Stimulated activated naive B cell treated with anti-CD40 and anti-IgM and Interleukin-4, amounts not matched to agents 10 μg/mL and 1 μg/mL and 100 μg/mL, for 72 hours (primary cell): ENCODE measurements at regions not wholly inside any gene's neighbourhood (a gene's known extent, or its start where the extent isn't known, plus 50 kb on each side); places are given as distances from the start of the nearest gene placed in this dataset.

Source experiments
- ATAC-seq, 2 donors: fragments of 150-1000 bp; cut with Tn5 transposase; replicated peaks; 2 replicates each; pipeline ENCODE4 v1.10.0; 2021; ENCODE audit warnings: moderate library complexity in 1 of 2
- DNase-seq: peaks from one replicate; pipeline ENCODE4 v3.0.0; 2021
- H3K27ac Mint-ChIP-seq: one replicate; pipeline ENCODE4 v1.8.0; 2022; ENCODE audit warnings: mild to moderate bottlenecking, mixed read lengths
- H3K27me3 Mint-ChIP-seq, 2 donors: one replicate each; pipeline ENCODE4 v1.8.0; 2022; ENCODE audit warnings: mixed read lengths in 2 of 2
- H3K36me3 Mint-ChIP-seq, 2 donors: one replicate each; pipeline ENCODE4 v1.8.0; 2022; ENCODE audit warnings: mixed read lengths in 2 of 2, mild to moderate bottlenecking in 1 of 2
- H3K4me1 Mint-ChIP-seq, 2 donors: one replicate each; pipeline ENCODE4 v1.8.0; 2022; ENCODE audit warnings: mixed read lengths in 2 of 2, mild to moderate bottlenecking in 1 of 2
- H3K4me3 Mint-ChIP-seq, 2 donors: one replicate each; pipeline ENCODE4 v1.8.0; 2022; ENCODE audit warnings: mild to moderate bottlenecking in 2 of 2, mixed read lengths in 2 of 2, moderate library complexity in 1 of 2
- H3K9me3 Mint-ChIP-seq, 2 donors: one replicate each; pipeline ENCODE4 v1.8.0; 2022; ENCODE audit warnings: mixed read lengths in 2 of 2, mild to moderate bottlenecking in 1 of 2

DNA sequence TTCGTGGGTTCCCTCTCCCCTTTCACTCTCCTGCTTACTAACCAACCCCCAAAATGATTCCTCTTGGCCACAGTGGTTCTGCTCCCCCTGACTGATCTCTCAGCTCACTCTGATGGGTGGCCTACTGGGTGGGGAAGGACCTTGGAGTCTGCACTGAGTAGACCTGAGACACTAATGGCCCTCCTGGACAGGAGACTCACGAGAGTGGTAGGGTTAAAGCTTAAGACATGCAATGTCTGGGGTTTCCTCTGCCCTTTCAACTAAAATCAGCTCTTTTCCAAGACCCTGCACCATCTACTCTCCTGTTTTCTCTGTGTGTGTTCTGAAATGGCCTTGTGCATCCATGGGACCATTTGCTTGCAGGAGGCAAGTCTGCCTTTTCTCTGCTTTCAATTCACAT lies 631.4 kb downstream of the ACTR3B start:
- Mint-ChIP-seq H3K4me1 (no peaks in the 10 kb centered on the region), H3K4me3 (no peak overlapping the region), H3K36me3 (no peaks in the 10 kb centered on the region), H3K9me3 (peaks cover 21 to 22% of the 10 kb centered on the region in 2 donors), H3K27ac (no peak overlapping the region), H3K27me3 (no peaks in the 10 kb centered on the region)
- DNase-seq (no peak), ATAC-seq (no peak)

DNA sequence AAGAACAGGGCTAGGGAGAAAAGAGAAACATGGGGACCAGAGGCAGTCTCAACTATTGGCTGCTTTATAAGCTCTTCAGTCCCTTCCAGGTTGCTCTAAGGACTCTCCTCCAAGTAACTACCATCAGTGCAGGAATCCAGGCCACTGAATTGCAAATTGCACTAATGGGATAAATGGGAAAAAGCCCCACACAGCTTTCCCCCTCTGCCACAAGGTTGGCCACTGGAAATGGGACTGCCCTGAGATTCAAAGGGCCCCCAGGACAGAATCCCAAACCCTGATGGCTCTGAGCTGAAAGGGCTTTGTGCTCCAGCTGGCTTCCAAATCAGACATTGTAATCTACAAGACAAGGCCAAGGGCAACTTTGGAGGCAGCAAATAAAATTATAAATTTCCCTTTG lies 633.2 kb downstream of the ACTR3B start:
- DNase-seq (no peak), ATAC-seq (no peak)
- no peak overlapping the region for H3K27ac Mint-ChIP-seq
- H3K4me3 Mint-ChIP-seq: no peak overlapping the region
- H3K36me3 Mint-ChIP-seq: no peaks in the 10 kb centered on the region
- H3K9me3 Mint-ChIP-seq: peaks cover 17 to 20% of the 10 kb centered on the region in 2 donors
- no peaks in the 10 kb centered on the region for H3K27me3 Mint-ChIP-seq
- no peaks in the 10 kb centered on the region for H3K4me1 Mint-ChIP-seq

DNA sequence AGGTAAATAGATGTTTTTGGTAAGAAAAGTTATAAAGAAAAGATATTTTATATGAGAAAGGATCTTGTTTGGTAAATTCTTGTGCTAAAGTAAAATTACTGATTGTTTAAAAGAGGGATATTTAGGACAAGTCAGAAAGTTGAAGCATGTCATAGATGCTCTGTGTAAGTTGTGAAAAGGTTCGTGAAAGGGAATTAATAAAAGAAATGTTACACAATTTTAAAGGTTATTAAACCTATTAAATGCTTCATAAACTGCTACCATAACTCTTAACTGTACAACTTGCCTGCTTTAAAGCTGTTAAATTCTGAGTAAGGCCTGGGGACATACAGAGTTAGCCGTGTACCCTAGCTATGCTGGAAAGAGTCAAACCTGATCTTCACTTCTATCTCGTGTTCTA lies 634.1 kb downstream of the ACTR3B start:
- no peaks in the 10 kb centered on the region for H3K4me1 Mint-ChIP-seq
- ATAC-seq: no peak
- H3K27ac Mint-ChIP-seq: no peak overlapping the region
- DNase-seq: no peak
- H3K27me3 Mint-ChIP-seq: no peaks in the 10 kb centered on the region
- no peaks in the 10 kb centered on the region for H3K36me3 Mint-ChIP-seq
- H3K9me3 Mint-ChIP-seq: peaks cover 16 to 20% of the 10 kb centered on the region in 2 donors
- H3K4me3 Mint-ChIP-seq: no peak overlapping the region

DNA sequence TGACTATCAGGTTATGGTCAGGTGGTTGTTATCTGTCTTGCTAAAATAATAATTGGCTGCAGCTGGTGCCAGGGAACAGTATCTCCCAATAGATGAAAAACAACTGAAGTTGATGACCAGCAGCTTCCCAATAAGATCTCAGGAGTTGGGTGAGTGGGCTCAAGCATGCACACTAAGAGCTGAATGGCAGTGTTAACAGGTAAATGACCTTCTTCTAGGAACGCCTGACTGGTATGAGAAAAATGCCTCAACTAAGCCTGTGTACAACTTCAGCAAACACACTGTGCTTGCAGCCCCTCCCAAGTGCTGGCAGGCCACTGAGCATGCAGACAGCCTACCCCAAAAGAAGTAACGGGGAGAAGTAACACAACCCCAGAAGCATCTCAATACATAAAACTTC lies 636.9 kb downstream of the ACTR3B start:
- Mint-ChIP-seq H3K9me3 (peaks cover 7 to 9% of the 10 kb centered on the region in 2 donors), H3K36me3 (no peaks in the 10 kb centered on the region), H3K27ac (no peak overlapping the region), H3K27me3 (no peaks in the 10 kb centered on the region), H3K4me1 (no peaks in the 10 kb centered on the region), H3K4me3 (no peak overlapping the region)
- ATAC-seq (no peak), DNase-seq (no peak)

- H3K27me3 Mint-ChIP-seq: no peaks in the 10 kb centered on the region
- no peak overlapping the region for H3K4me3 Mint-ChIP-seq
- H3K4me1 Mint-ChIP-seq: no peaks in the 10 kb centered on the region
- H3K27ac Mint-ChIP-seq: no peak overlapping the region
- no peak for DNase-seq
- no peak for ATAC-seq
- no peaks in the 10 kb centered on the region for H3K36me3 Mint-ChIP-seq
- H3K9me3 Mint-ChIP-seq: peaks cover 4 to 11% of the 10 kb centered on the region in 2 donors
Measured at GRCh38 chr7:153397459-153397858, 637.9 kb downstream of the ACTR3B start.

DNA sequence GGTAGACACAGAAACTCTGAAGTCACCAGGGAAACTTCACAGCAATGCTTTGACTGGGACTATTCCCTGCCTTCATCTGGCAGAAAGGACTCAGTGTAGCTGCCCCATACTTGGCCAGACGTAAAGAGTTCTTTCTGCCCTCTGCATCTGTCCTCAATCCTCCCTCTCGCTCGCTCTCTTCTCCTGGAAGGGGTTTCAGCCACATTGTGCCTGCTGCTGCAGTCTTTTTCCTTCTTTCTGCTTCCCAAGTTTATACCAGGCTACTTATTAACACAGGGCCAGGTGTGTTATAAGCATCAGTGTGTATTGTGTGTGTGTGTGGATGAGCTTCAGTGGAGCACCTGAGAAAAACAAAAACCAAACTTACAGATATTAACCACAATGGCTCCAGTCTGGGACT lies 638.4 kb downstream of the ACTR3B start:
- DNase-seq (no peak), ATAC-seq (no peak)
- Mint-ChIP-seq H3K4me1 (no peaks in the 10 kb centered on the region), H3K36me3 (no peaks in the 10 kb centered on the region), H3K9me3 (peaks cover 6 to 11% of the 10 kb centered on the region in 2 donors), H3K27me3 (no peaks in the 10 kb centered on the region), H3K4me3 (no peak overlapping the region), H3K27ac (no peak overlapping the region)

- DNase-seq (no peak), ATAC-seq (no peak)
- Mint-ChIP-seq H3K27me3 (no peaks in the 10 kb centered on the region), H3K36me3 (no peaks in the 10 kb centered on the region), H3K4me3 (no peak overlapping the region), H3K9me3 (peaks cover 4 to 11% of the 10 kb centered on the region in 2 donors), H3K4me1 (no peaks in the 10 kb centered on the region), H3K27ac (no peak overlapping the region)
Measured at GRCh38 chr7:153398370-153398769, 638.8 kb downstream of the ACTR3B start.

- no peak overlapping the region for H3K4me3 Mint-ChIP-seq
- DNase-seq (no peak), ATAC-seq (no peak)
- no peaks in the 10 kb centered on the region for H3K4me1 Mint-ChIP-seq
- H3K27ac Mint-ChIP-seq: no peak overlapping the region
- no peaks in the 10 kb centered on the region for H3K27me3 Mint-ChIP-seq
- H3K9me3 Mint-ChIP-seq: peaks cover 3 to 6% of the 10 kb centered on the region in 2 donors
- no peaks in the 10 kb centered on the region for H3K36me3 Mint-ChIP-seq
Measured at GRCh38 chr7:153398789-153399553, 639.4 kb downstream of the ACTR3B start.

- no peak overlapping the region for H3K4me3 Mint-ChIP-seq
- no peaks in the 10 kb centered on the region for H3K4me1 Mint-ChIP-seq
- H3K9me3 Mint-ChIP-seq: peaks cover 2 to 4% of the 10 kb centered on the region in 2 donors
- DNase-seq (no peak), ATAC-seq (no peak)
- H3K36me3 Mint-ChIP-seq: no peaks in the 10 kb centered on the region
- no peaks in the 10 kb centered on the region for H3K27me3 Mint-ChIP-seq
- H3K27ac Mint-ChIP-seq: no peak overlapping the region
Measured at GRCh38 chr7:153399554-153399940, 640.0 kb downstream of the ACTR3B start.

GRCh38 chr7:153400735-153401593 lies 641.4 kb downstream of the ACTR3B start:
- Mint-ChIP-seq H3K27ac (no peak overlapping the region), H3K36me3 (no peaks in the 10 kb centered on the region), H3K9me3 (peaks cover 2 to 4% of the 10 kb centered on the region in 2 donors), H3K4me3 (no peak overlapping the region), H3K27me3 (no peaks in the 10 kb centered on the region), H3K4me1 (no peaks in the 10 kb centered on the region)
- no peak for DNase-seq
- ATAC-seq: no peak

GRCh38 chr7:153401795-153402720 lies 642.5 kb downstream of the ACTR3B start:
- no peaks in the 10 kb centered on the region for H3K36me3 Mint-ChIP-seq
- H3K4me3 Mint-ChIP-seq: no peak overlapping the region
- no peaks in the 10 kb centered on the region for H3K4me1 Mint-ChIP-seq

GRCh38 chr7:153402721-153403541 lies 643.4 kb downstream of the ACTR3B start:
- no peak for DNase-seq
- H3K36me3 Mint-ChIP-seq: no peaks in the 10 kb centered on the region
- no peaks in the 10 kb centered on the region for H3K4me1 Mint-ChIP-seq

More at GRCh38 chr7:153401795-153402720, 642.5 kb downstream of the ACTR3B start:
- Mint-ChIP-seq H3K27me3 (no peaks in the 10 kb centered on the region), H3K9me3 (peaks cover 2 to 4% of the 10 kb centered on the region in 2 donors), H3K27ac (no peak overlapping the region)
- DNase-seq (no peak), ATAC-seq (no peak)

DNA sequence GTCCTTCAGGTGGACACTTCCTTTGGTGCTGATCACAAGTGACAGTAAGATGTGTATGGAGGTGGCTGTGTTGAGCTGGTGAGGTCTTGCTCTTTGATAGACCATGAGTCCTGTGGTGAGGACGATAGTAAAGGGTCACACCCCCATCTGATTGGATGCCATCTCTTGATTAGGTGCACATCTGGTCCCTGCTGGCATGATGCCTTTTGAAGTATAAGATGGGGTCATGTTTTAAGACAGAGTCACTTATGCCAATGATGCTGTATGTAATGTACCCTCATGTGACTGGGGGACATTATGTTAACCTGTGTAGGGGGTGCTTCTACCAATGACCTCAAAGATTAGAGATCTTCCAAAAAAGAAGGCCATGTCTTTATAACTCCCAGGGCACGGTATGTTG lies 644.6 kb downstream of the ACTR3B start:
- Mint-ChIP-seq H3K27ac (no peak overlapping the region), H3K36me3 (no peaks in the 10 kb centered on the region), H3K9me3 (peaks cover 3 to 4% of the 10 kb centered on the region in 2 donors), H3K4me3 (no peak overlapping the region), H3K27me3 (no peaks in the 10 kb centered on the region), H3K4me1 (no peaks in the 10 kb centered on the region)
- no peak for DNase-seq
- ATAC-seq: no peak

More at GRCh38 chr7:153402721-153403541, 643.4 kb downstream of the ACTR3B start:
- ATAC-seq: no peak
- Mint-ChIP-seq H3K27ac (no peak overlapping the region), H3K4me3 (no peak overlapping the region), H3K27me3 (no peaks in the 10 kb centered on the region), H3K9me3 (peaks cover 3 to 4% of the 10 kb centered on the region in 2 donors)
